H1 (cell line): ENCODE measurements at regions not wholly inside any gene's neighbourhood (a gene's known extent, or its start where the extent isn't known, plus 50 kb on each side); places are given as distances from the start of the nearest gene placed in this dataset.

Source experiments
- ATF3 ChIP-seq: IDR thresholded peaks from 2 replicates; pipeline ENCODE4 v1.6.1; 2011; ENCODE audit warnings: low read depth, mild to moderate bottlenecking, low read length; ENCODE audit not compliant: insufficient read depth
- BCL11A ChIP-seq, 2 experiments: IDR thresholded peaks; one replicate each; pipeline ENCODE4 v1.6.1; 2011; ENCODE audit warnings: low read depth in 2 of 2, low read length in 2 of 2, mild to moderate bottlenecking in 2 of 2
- PHF8 ChIP-seq: fragments of 200-600 bp; sonication (generic); conservative IDR thresholded peaks from 2 replicates; pipeline ENCODE4 v1.7.1; 2012; ENCODE audit warnings: low read depth, mild to moderate bottlenecking, inconsistent platforms, low read length, moderate library complexity
- RBBP5 ChIP-seq: IDR thresholded peaks from 2 replicates; pipeline ENCODE4 v1.7.1; 2012; ENCODE audit warnings: low read depth, mild to moderate bottlenecking, inconsistent platforms, low read length, moderate library complexity, borderline replicate concordance
- RFX5 ChIP-seq: IDR thresholded peaks from 2 replicates; pipeline ENCODE4 v1.6.1; 2011; ENCODE audit warnings: low read depth, low read length, improper control_type of control experiment, borderline replicate concordance
- RNF2 ChIP-seq: fragments of 200-900, 300-1000 bp; sonication (generic); IDR thresholded peaks from 2 replicates; pipeline ENCODE4 v1.7.1; 2016; ENCODE audit warnings: borderline replicate concordance, low read depth, mild to moderate bottlenecking, antibody characterized with exemption, low read length; ENCODE audit not compliant: poor library complexity, severe bottlenecking; ENCODE audit errors: missing control alignments
- SP1 ChIP-seq: IDR thresholded peaks from 2 replicates; pipeline ENCODE4 v1.6.1; 2011; ENCODE audit warnings: low read depth, low read length
- TAF7 ChIP-seq: optimal IDR thresholded peaks from 2 replicates; pipeline ENCODE3; 2011; ENCODE audit warnings: low read depth, mild to moderate bottlenecking, inconsistent platforms, low read length, moderate library complexity, borderline replicate concordance
- TCF12 ChIP-seq: IDR thresholded peaks from 2 replicates; pipeline ENCODE4 v1.6.1; 2011; ENCODE audit warnings: low read depth, mild to moderate bottlenecking, low read length
- TF ChIP-seq, protein P1 (sequence below): fragments of 300-600 bp; sonication (generic); IDR thresholded peaks from 2 replicates; pipeline ENCODE4 v1.7.1; 2012; ENCODE audit warnings: low read length, moderate library complexity, mild to moderate bottlenecking, inconsistent platforms; ENCODE audit not compliant: insufficient replicate concordance
- TF ChIP-seq, protein P2 (sequence below): IDR thresholded peaks from 2 replicates; pipeline ENCODE4 v1.6.1; 2012; ENCODE audit warnings: inconsistent platforms

GRCh38 chr3:6531153-6531552, 329.8 kb upstream of the GRM7 start (continued):
- TF ChIP-seq, protein P1, sequence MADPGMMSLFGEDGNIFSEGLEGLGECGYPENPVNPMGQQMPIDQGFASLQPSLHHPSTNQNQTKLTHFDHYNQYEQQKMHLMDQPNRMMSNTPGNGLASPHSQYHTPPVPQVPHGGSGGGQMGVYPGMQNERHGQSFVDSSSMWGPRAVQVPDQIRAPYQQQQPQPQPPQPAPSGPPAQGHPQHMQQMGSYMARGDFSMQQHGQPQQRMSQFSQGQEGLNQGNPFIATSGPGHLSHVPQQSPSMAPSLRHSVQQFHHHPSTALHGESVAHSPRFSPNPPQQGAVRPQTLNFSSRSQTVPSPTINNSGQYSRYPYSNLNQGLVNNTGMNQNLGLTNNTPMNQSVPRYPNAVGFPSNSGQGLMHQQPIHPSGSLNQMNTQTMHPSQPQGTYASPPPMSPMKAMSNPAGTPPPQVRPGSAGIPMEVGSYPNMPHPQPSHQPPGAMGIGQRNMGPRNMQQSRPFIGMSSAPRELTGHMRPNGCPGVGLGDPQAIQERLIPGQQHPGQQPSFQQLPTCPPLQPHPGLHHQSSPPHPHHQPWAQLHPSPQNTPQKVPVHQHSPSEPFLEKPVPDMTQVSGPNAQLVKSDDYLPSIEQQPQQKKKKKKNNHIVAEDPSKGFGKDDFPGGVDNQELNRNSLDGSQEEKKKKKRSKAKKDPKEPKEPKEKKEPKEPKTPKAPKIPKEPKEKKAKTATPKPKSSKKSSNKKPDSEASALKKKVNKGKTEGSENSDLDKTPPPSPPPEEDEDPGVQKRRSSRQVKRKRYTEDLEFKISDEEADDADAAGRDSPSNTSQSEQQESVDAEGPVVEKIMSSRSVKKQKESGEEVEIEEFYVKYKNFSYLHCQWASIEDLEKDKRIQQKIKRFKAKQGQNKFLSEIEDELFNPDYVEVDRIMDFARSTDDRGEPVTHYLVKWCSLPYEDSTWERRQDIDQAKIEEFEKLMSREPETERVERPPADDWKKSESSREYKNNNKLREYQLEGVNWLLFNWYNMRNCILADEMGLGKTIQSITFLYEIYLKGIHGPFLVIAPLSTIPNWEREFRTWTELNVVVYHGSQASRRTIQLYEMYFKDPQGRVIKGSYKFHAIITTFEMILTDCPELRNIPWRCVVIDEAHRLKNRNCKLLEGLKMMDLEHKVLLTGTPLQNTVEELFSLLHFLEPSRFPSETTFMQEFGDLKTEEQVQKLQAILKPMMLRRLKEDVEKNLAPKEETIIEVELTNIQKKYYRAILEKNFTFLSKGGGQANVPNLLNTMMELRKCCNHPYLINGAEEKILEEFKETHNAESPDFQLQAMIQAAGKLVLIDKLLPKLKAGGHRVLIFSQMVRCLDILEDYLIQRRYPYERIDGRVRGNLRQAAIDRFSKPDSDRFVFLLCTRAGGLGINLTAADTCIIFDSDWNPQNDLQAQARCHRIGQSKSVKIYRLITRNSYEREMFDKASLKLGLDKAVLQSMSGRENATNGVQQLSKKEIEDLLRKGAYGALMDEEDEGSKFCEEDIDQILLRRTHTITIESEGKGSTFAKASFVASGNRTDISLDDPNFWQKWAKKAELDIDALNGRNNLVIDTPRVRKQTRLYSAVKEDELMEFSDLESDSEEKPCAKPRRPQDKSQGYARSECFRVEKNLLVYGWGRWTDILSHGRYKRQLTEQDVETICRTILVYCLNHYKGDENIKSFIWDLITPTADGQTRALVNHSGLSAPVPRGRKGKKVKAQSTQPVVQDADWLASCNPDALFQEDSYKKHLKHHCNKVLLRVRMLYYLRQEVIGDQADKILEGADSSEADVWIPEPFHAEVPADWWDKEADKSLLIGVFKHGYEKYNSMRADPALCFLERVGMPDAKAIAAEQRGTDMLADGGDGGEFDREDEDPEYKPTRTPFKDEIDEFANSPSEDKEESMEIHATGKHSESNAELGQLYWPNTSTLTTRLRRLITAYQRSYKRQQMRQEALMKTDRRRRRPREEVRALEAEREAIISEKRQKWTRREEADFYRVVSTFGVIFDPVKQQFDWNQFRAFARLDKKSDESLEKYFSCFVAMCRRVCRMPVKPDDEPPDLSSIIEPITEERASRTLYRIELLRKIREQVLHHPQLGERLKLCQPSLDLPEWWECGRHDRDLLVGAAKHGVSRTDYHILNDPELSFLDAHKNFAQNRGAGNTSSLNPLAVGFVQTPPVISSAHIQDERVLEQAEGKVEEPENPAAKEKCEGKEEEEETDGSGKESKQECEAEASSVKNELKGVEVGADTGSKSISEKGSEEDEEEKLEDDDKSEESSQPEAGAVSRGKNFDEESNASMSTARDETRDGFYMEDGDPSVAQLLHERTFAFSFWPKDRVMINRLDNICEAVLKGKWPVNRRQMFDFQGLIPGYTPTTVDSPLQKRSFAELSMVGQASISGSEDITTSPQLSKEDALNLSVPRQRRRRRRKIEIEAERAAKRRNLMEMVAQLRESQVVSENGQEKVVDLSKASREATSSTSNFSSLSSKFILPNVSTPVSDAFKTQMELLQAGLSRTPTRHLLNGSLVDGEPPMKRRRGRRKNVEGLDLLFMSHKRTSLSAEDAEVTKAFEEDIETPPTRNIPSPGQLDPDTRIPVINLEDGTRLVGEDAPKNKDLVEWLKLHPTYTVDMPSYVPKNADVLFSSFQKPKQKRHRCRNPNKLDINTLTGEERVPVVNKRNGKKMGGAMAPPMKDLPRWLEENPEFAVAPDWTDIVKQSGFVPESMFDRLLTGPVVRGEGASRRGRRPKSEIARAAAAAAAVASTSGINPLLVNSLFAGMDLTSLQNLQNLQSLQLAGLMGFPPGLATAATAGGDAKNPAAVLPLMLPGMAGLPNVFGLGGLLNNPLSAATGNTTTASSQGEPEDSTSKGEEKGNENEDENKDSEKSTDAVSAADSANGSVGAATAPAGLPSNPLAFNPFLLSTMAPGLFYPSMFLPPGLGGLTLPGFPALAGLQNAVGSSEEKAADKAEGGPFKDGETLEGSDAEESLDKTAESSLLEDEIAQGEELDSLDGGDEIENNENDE: no peak
- no peak for TF ChIP-seq RNF2
- TF ChIP-seq, protein P2, sequence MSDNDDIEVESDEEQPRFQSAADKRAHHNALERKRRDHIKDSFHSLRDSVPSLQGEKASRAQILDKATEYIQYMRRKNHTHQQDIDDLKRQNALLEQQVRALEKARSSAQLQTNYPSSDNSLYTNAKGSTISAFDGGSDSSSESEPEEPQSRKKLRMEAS: no peak
- TF ChIP-seq SP1: no peak
- TF ChIP-seq PHF8: no peak
- TF ChIP-seq ATF3: no peak
- no peak for TF ChIP-seq TAF7
- no peak for TF ChIP-seq TCF12
- no peak for TF ChIP-seq RFX5
- TF ChIP-seq RBBP5: no peak
- TF ChIP-seq BCL11A (IDR thresholded peaks at IDR 0.05; ENCODE audit: low read depth in 2 of 2, low read length in 2 of 2): no peak
